Right lobe of liver (tissue), 6 donors: ENCODE measurements at regions not wholly inside any gene's neighbourhood (a gene's known extent, or its start where the extent isn't known, plus 50 kb on each side); places are given as distances from the start of the nearest gene placed in this dataset.

Experiments
- ATAC-seq, 4 donors: fragments of 200-7000 bp; cut with Tn5 transposase; one replicate each; pipeline ENCODE4 v1.9.1; 2020; ENCODE audit warnings: mild to moderate bottlenecking in 4 of 4, moderate library complexity in 4 of 4
- DNase-seq, 3 donors: peaks; one replicate each; pipeline ENCODE4 v3.0.0-alpha.2; 2020
- H3K27ac ChIP-seq, 3 donors: fragments of 200-600 bp; one replicate each; pipeline ENCODE4 v1.8.0; 2022
- H3K27me3 ChIP-seq, 2 donors: fragments of 200-600 bp; one replicate each; pipeline ENCODE4 v1.8.0; 2022
- H3K36me3 ChIP-seq, 4 donors: fragments of 200-600 bp; sonication (generic) in 1 of 4; one replicate each; pipeline versions ENCODE4 v1.5.1 to v1.8.0; 2017 to 2022; ENCODE audit warnings: control low read depth in 1 of 4
- H3K4me1 ChIP-seq, 4 donors: fragments of 200-600 bp; sonication (generic) in 1 of 4; one replicate each; pipeline versions ENCODE4 v1.5.1 to v1.8.0; 2017 to 2022; ENCODE audit warnings: control low read depth in 1 of 4
- H3K4me3 ChIP-seq, 3 donors: fragments of 200-600 bp; one replicate each; pipeline ENCODE4 v1.8.0; 2022
- H3K9me3 ChIP-seq, 4 donors: fragments of 200-600 bp; sonication (generic) in 1 of 4; one replicate each; pipeline versions ENCODE4 v1.5.1 to v1.8.0; 2017 to 2022; ENCODE audit warnings: control low read depth in 1 of 4
- POLR2A ChIP-seq: fragments of 450-650 bp; IDR thresholded peaks from one replicate; pipeline ENCODE4 v1.6.1; 2017; ENCODE audit warnings: antibody characterized with exemption, mild to moderate bottlenecking
- WGBS: methylation state at CpG from one replicate; pipeline ENCODE4 v1.1.6; 2018; ENCODE audit warnings: low coverage, low lambda C conversion rate; ENCODE audit not compliant: insufficient coverage; ENCODE audit errors: missing lambda C conversion rate; 5-methylcytosine and 5-hydroxymethylcytosine counted together
- intact Hi-C, 2 donors: fragments of 100-400 bp; cut with DNase I; formaldehyde crosslinking; loops; one replicate each; pipeline versions ENCODE4 v1.11.2 to v1.14.1; 2022
- TF ChIP-seq, protein P1 (sequence below), 4 donors: fragments of 200-600 bp in 3 of 4; fragments of 450-650 bp in 1 of 4; IDR thresholded peaks; one replicate each; pipeline versions ENCODE4 v1.5.1 to v1.8.0; 2016 to 2022; ENCODE audit warnings: antibody characterized with exemption in 4 of 4, mild to moderate bottlenecking in 2 of 4
- donor health status: DM: no; HTN: yes; CAD: no.
- donor health status: DM: no; HTN: no; CAD: no.
- donor health status: DM: no; HTN: no; CAD: no.
- donor health status: DM: no; HTN: yes; CAD: no.
- donor health status: DM: no; HTN: yes; CAD: no.

- no peak for ATAC-seq
- intact Hi-C loops, result no loop called here
- Histone ChIP-seq H3K27ac (no peak overlapping the region), H3K36me3 (no peaks in the 10 kb centered on the region), H3K4me1 (no peaks in the 10 kb centered on the region), H3K4me3 (no peak overlapping the region), H3K27me3 (no peaks in the 10 kb centered on the region), H3K9me3 (no peaks in the 10 kb centered on the region)
- 57% methylated on average over 6 of the region's 6 CpGs for WGBS
- DNase-seq, result no peak
- no peak for TF ChIP-seq POLR2A
- TF ChIP-seq, protein P1, sequence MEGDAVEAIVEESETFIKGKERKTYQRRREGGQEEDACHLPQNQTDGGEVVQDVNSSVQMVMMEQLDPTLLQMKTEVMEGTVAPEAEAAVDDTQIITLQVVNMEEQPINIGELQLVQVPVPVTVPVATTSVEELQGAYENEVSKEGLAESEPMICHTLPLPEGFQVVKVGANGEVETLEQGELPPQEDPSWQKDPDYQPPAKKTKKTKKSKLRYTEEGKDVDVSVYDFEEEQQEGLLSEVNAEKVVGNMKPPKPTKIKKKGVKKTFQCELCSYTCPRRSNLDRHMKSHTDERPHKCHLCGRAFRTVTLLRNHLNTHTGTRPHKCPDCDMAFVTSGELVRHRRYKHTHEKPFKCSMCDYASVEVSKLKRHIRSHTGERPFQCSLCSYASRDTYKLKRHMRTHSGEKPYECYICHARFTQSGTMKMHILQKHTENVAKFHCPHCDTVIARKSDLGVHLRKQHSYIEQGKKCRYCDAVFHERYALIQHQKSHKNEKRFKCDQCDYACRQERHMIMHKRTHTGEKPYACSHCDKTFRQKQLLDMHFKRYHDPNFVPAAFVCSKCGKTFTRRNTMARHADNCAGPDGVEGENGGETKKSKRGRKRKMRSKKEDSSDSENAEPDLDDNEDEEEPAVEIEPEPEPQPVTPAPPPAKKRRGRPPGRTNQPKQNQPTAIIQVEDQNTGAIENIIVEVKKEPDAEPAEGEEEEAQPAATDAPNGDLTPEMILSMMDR (IDR thresholded peaks at IDR 0.05), result no peak
These were observed 300.2 kb upstream of the VCX start for GRCh38 chrX:7542587-7543380.

GRCh38 chrX:7522860-7523259 lies 320.1 kb upstream of the VCX start:
- no peak for DNase-seq
- TF ChIP-seq, protein P1 (IDR thresholded peaks at IDR 0.05), result no peak
- TF ChIP-seq POLR2A, result no peak
- H3K27ac ChIP-seq, result no peak overlapping the region
- H3K27me3 ChIP-seq, result no peaks in the 10 kb centered on the region
- ATAC-seq, result no peak
- intact Hi-C loops, result no loop called here
- 32% methylated on average over 2 of the region's 2 CpGs for WGBS
- no peaks in the 10 kb centered on the region for H3K36me3 ChIP-seq
- H3K4me1 ChIP-seq, result no peaks in the 10 kb centered on the region
- no peaks in the 10 kb centered on the region for H3K9me3 ChIP-seq
- H3K4me3 ChIP-seq, result no peak overlapping the region

- H3K4me3 ChIP-seq, result no peak overlapping the region
- no peaks in the 10 kb centered on the region for H3K9me3 ChIP-seq
- H3K4me1 ChIP-seq, result no peaks in the 10 kb centered on the region
- TF ChIP-seq POLR2A, result no peak
- TF ChIP-seq, protein P1 (IDR thresholded peaks at IDR 0.05), result no peak
- no peak for DNase-seq
- no peaks in the 10 kb centered on the region for H3K36me3 ChIP-seq
- intact Hi-C loops, result no loop called here
- H3K27me3 ChIP-seq, result no peaks in the 10 kb centered on the region
- 52% methylated on average over 4 of the region's 4 CpGs for WGBS
- no peak overlapping the region for H3K27ac ChIP-seq
- no peak for ATAC-seq
These were observed 327.1 kb upstream of the VCX start for GRCh38 chrX:7515681-7516413.

- ATAC-seq, result no peak
- no peaks in the 10 kb centered on the region for H3K9me3 ChIP-seq
- no peak overlapping the region for H3K27ac ChIP-seq
- no peaks in the 10 kb centered on the region for H3K27me3 ChIP-seq
- no peak overlapping the region for H3K4me3 ChIP-seq
- no peak for TF ChIP-seq POLR2A
- TF ChIP-seq, protein P1 (IDR thresholded peaks at IDR 0.05), result no peak
- no peaks in the 10 kb centered on the region for H3K4me1 ChIP-seq
- intact Hi-C loops, result no loop called here
- no peaks in the 10 kb centered on the region for H3K36me3 ChIP-seq
- WGBS, result 60% methylated on average over 7 of the region's 7 CpGs
- no peak for DNase-seq
These were observed 327.9 kb upstream of the VCX start for GRCh38 chrX:7514871-7515599.
